PC-3 (cell line): ENCODE measurements at regions not wholly inside any gene's neighbourhood (a gene's known extent, or its start where the extent isn't known, plus 50 kb on each side); places are given as distances from the start of the nearest gene placed in this dataset.

ENCODE experiments used
- EZH2 ChIP-seq: fragments of 300-600 bp; sonication (generic); IDR thresholded peaks from one replicate; pipeline ENCODE4 v1.6.1; 2017; ENCODE audit warnings: antibody characterized with exemption, mild to moderate bottlenecking, low read length; ENCODE audit not compliant: unreplicated experiment
- TF ChIP-seq, protein P1 (sequence below): fragments of 300-600 bp; sonication (generic); conservative IDR thresholded peaks from 2 replicates; pipeline ENCODE4 v1.5.1; 2017; ENCODE audit warnings: antibody characterized with exemption, low read depth, mild to moderate bottlenecking, low read length

DNA sequence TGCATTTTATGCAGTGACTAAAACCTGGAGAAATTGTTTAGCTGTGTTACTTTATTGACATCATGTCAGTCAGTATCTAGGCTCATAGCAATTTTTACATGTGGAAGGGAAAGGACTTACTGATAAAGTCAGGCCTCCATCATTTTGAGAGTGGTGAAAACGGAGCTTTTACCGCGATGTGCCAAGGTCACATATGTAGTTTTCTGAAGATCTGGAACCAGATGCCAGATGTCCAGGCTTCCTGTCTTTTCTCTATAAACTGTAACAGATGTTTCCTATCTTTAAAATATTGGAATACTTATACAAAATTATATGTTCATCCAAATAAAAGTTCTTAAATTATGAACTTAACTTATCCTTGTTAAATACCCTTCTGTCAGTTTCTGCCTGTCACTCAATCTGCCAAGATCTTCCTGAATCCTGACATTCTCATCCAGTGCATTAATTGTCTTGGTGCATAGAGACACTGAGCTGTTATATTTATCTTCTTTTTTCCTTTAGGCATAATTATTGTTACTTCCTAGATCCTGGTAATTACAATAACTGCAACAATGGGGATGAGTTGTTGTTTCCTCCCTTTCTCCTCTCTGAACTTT lies 1646.2 kb upstream of the TENM3 start:
- TF ChIP-seq, protein P1, sequence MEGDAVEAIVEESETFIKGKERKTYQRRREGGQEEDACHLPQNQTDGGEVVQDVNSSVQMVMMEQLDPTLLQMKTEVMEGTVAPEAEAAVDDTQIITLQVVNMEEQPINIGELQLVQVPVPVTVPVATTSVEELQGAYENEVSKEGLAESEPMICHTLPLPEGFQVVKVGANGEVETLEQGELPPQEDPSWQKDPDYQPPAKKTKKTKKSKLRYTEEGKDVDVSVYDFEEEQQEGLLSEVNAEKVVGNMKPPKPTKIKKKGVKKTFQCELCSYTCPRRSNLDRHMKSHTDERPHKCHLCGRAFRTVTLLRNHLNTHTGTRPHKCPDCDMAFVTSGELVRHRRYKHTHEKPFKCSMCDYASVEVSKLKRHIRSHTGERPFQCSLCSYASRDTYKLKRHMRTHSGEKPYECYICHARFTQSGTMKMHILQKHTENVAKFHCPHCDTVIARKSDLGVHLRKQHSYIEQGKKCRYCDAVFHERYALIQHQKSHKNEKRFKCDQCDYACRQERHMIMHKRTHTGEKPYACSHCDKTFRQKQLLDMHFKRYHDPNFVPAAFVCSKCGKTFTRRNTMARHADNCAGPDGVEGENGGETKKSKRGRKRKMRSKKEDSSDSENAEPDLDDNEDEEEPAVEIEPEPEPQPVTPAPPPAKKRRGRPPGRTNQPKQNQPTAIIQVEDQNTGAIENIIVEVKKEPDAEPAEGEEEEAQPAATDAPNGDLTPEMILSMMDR, result no peak
- TF ChIP-seq EZH2, result no peak
